ENCODE measurements at regions not wholly inside any gene's neighbourhood (a gene's known extent, or its start where the extent isn't known, plus 50 kb on each side); places are given as distances from the start of the nearest gene placed in this dataset.

GRCh38 chr15:96052572-96053030 lies 277.9 kb upstream of the NR2F2 start:
- TF ChIP-seq POLR2AphosphoS5 (IDR thresholded peaks at IDR 0.05; ENCODE audit: low read depth, low read length) (no peak), FOXP2 (optimal IDR thresholded peaks at IDR 0.05; ENCODE audit: borderline replicate concordance, extremely low read depth, extremely low read length, insufficient read depth) (no peak)
- TF ChIP-seq, protein P1, sequence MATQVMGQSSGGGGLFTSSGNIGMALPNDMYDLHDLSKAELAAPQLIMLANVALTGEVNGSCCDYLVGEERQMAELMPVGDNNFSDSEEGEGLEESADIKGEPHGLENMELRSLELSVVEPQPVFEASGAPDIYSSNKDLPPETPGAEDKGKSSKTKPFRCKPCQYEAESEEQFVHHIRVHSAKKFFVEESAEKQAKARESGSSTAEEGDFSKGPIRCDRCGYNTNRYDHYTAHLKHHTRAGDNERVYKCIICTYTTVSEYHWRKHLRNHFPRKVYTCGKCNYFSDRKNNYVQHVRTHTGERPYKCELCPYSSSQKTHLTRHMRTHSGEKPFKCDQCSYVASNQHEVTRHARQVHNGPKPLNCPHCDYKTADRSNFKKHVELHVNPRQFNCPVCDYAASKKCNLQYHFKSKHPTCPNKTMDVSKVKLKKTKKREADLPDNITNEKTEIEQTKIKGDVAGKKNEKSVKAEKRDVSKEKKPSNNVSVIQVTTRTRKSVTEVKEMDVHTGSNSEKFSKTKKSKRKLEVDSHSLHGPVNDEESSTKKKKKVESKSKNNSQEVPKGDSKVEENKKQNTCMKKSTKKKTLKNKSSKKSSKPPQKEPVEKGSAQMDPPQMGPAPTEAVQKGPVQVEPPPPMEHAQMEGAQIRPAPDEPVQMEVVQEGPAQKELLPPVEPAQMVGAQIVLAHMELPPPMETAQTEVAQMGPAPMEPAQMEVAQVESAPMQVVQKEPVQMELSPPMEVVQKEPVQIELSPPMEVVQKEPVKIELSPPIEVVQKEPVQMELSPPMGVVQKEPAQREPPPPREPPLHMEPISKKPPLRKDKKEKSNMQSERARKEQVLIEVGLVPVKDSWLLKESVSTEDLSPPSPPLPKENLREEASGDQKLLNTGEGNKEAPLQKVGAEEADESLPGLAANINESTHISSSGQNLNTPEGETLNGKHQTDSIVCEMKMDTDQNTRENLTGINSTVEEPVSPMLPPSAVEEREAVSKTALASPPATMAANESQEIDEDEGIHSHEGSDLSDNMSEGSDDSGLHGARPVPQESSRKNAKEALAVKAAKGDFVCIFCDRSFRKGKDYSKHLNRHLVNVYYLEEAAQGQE (IDR thresholded peaks at IDR 0.05; ENCODE audit: insufficient read depth in 1 of 2, low read depth in 2 of 2, low read length in 2 of 2), result no peak

Measured in PFSK-1 (cell line).